ENCODE measurements at regions not wholly inside any gene's neighbourhood (a gene's known extent, or its start where the extent isn't known, plus 50 kb on each side); places are given as distances from the start of the nearest gene placed in this dataset.

DNA sequence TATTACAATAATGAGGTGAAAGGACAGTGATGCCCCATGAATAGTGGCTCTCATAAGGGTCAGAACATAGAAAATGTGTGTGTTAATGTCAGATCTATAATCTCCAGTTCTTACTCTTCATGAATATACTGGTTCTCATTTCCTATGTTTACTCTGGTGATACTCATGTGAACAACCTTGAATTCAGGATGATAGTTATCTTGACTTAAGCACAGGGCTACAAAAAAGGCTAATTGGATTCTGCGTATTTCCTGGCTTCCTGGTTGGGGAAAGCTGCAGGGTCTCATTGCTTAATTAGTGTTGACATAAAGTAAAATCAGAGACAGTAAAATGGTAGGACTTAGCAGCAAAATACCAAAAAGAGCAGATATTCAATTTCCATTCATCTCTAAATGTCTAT lies 1316.8 kb upstream of the RAG2 start:
- H4K20me1 ChIP-seq (ENCODE audit: insufficient read depth, low read length) = no peaks in the 10 kb centered on the region
- no peaks in the 10 kb centered on the region for H3K4me1 ChIP-seq (ENCODE audit: insufficient read depth, low read length)
- no peak overlapping the region for H3K4me2 ChIP-seq (ENCODE audit: insufficient read depth, low read length)
- no peak overlapping the region for H2AFZ ChIP-seq (ENCODE audit: low read length)
- H3K36me3 ChIP-seq (ENCODE audit: insufficient read depth, low read length) = no peaks in the 10 kb centered on the region
- H3K27ac ChIP-seq (ENCODE audit: low read depth, low read length) = no peak overlapping the region
- H3K79me2 ChIP-seq (ENCODE audit: insufficient read depth, low read length) = no peaks in the 10 kb centered on the region
- no peaks in the 10 kb centered on the region for H3K27me3 ChIP-seq (ENCODE audit: insufficient read depth, low read length)
- H3K4me3 ChIP-seq (ENCODE audit: insufficient read depth, low read length) = no peak overlapping the region
- H3K9me3 ChIP-seq (ENCODE audit: low read depth, low read length) = no peaks in the 10 kb centered on the region
- no peak for DNase-seq (ENCODE audit: insufficient read length, low spot score, missing footprints)
- TF ChIP-seq, protein P1, sequence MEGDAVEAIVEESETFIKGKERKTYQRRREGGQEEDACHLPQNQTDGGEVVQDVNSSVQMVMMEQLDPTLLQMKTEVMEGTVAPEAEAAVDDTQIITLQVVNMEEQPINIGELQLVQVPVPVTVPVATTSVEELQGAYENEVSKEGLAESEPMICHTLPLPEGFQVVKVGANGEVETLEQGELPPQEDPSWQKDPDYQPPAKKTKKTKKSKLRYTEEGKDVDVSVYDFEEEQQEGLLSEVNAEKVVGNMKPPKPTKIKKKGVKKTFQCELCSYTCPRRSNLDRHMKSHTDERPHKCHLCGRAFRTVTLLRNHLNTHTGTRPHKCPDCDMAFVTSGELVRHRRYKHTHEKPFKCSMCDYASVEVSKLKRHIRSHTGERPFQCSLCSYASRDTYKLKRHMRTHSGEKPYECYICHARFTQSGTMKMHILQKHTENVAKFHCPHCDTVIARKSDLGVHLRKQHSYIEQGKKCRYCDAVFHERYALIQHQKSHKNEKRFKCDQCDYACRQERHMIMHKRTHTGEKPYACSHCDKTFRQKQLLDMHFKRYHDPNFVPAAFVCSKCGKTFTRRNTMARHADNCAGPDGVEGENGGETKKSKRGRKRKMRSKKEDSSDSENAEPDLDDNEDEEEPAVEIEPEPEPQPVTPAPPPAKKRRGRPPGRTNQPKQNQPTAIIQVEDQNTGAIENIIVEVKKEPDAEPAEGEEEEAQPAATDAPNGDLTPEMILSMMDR (IDR thresholded peaks at IDR 0.05; ENCODE audit: extremely low read depth, low read depth, low read length) = no peak

DNA sequence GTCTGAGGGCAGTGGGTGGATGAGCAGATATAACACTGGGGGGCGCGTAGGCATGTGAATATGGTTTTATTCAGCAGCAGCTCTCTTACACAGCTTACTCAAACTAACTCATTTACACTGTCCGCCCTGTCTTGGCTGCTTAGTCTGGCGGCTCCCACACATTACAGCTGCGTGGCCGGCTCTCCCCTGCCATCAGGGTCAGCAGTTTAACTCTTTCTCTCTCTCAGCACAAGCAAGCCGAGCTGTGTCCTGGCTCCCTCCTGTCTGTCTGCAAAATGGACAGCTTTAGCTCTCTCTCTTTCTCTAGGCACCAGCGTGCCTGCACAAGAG lies 1310.1 kb upstream of the RAG2 start:
- no peaks in the 10 kb centered on the region for H3K36me3 ChIP-seq (ENCODE audit: insufficient read depth, low read length)
- no peak overlapping the region for H3K4me3 ChIP-seq (ENCODE audit: insufficient read depth, low read length)
- H3K27me3 ChIP-seq (ENCODE audit: insufficient read depth, low read length) = no peaks in the 10 kb centered on the region
- H4K20me1 ChIP-seq (ENCODE audit: insufficient read depth, low read length) = no peaks in the 10 kb centered on the region
- no peak for DNase-seq (ENCODE audit: insufficient read length, low spot score, missing footprints)
- H3K79me2 ChIP-seq (ENCODE audit: insufficient read depth, low read length) = no peaks in the 10 kb centered on the region
- H3K27ac ChIP-seq (ENCODE audit: low read depth, low read length) = no peak overlapping the region
- no peak overlapping the region for H2AFZ ChIP-seq (ENCODE audit: low read length)
- no peaks in the 10 kb centered on the region for H3K9me3 ChIP-seq (ENCODE audit: low read depth, low read length)
- TF ChIP-seq, protein P1 (IDR thresholded peaks at IDR 0.05; ENCODE audit: extremely low read depth, low read depth, low read length) = no peak
- no peak overlapping the region for H3K4me2 ChIP-seq (ENCODE audit: insufficient read depth, low read length)
- no peaks in the 10 kb centered on the region for H3K4me1 ChIP-seq (ENCODE audit: insufficient read depth, low read length)

DNA sequence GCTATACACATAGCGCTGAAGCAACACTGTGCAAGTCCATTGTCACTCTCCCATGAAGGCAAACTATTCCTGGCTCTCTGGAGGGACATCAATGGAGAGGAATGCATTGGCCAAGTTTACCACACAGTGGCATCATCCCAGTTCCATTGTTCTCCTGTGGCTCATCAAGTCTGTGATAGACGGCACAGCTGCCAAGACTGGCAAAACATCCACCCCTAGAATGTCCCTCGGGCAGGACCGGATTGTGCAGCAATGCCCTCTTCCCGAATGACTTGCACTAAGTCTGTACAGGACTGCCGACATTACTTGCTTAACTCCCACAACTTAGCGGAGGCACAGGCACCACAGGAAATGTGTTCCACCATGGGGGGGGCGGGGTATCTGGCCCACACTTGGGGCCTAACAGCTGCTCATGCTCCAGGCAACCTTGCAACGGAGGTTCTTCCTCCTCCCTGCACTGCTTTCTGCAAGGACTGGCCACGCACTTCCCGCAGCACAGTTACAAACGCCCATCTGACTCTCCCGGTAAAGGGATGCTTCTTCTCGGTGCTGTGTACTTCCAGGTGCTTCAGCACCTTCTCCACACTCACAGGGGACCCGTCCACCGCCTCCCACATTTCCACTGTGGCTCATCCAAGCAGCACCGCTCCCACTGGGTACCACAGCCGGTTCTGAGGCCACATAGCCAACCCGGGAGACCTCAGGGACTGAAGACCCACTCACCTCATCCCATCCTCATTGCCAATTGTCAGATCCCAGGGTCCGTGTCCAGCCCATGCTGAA lies 1309.6 kb upstream of the RAG2 start:
- Histone ChIP-seq H3K36me3 (ENCODE audit: insufficient read depth, low read length) (no peaks in the 10 kb centered on the region), H3K9me3 (ENCODE audit: low read depth, low read length) (no peaks in the 10 kb centered on the region), H3K4me3 (ENCODE audit: insufficient read depth, low read length) (no peak overlapping the region), H3K27ac (ENCODE audit: low read depth, low read length) (no peak overlapping the region), H3K4me2 (ENCODE audit: insufficient read depth, low read length) (no peak overlapping the region), H3K4me1 (ENCODE audit: insufficient read depth, low read length) (no peaks in the 10 kb centered on the region), H3K79me2 (ENCODE audit: insufficient read depth, low read length) (no peaks in the 10 kb centered on the region), H3K27me3 (ENCODE audit: insufficient read depth, low read length) (no peaks in the 10 kb centered on the region), H4K20me1 (ENCODE audit: insufficient read depth, low read length) (no peaks in the 10 kb centered on the region), H2AFZ (ENCODE audit: low read length) (no peak overlapping the region)
- DNase-seq (ENCODE audit: insufficient read length, low spot score, missing footprints) = no peak
- TF ChIP-seq, protein P1 (IDR thresholded peaks at IDR 0.05; ENCODE audit: extremely low read depth, low read depth, low read length) = no peak

DNA sequence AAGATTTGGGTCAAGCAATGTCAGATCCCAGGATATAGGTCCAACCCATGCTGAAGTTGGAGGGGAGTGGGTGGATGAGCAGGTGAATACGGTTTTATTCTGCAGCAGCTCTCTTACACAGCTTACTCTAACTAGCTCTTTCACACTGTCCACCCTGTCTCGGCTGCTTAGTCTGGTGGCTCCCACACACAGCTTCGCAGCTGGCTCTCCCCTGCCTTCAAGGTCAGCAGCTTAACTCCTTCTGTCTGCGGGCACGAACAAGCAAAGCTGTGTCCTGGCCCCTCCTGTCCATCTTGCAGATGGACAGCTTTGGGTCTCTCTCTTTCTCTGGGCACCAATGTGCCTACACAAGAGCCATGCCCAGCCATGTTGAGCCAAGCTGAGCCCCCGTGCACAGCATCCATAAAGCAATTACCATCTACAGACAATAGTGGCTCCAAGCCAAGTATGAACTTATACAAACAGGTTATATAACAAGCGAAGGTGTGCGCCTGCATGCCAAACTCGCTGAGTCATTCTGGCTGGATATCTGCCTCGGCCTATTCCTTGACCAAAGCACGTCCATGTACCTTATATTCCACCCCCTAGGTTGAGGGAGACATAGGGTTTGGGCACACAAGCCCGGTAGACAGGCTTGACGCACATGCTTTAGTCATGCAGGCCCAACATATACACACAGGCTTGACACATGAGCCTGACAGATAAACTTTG lies 1307.8 kb upstream of the RAG2 start:
- Histone ChIP-seq H3K27ac (ENCODE audit: low read depth, low read length) (no peak overlapping the region), H3K9me3 (ENCODE audit: low read depth, low read length) (no peaks in the 10 kb centered on the region), H3K4me3 (ENCODE audit: insufficient read depth, low read length) (no peak overlapping the region), H3K36me3 (ENCODE audit: insufficient read depth, low read length) (no peaks in the 10 kb centered on the region), H3K4me1 (ENCODE audit: insufficient read depth, low read length) (no peaks in the 10 kb centered on the region), H3K79me2 (ENCODE audit: insufficient read depth, low read length) (no peaks in the 10 kb centered on the region), H3K27me3 (ENCODE audit: insufficient read depth, low read length) (no peaks in the 10 kb centered on the region), H4K20me1 (ENCODE audit: insufficient read depth, low read length) (no peaks in the 10 kb centered on the region), H2AFZ (ENCODE audit: low read length) (no peak overlapping the region), H3K4me2 (ENCODE audit: insufficient read depth, low read length) (no peak overlapping the region)
- TF ChIP-seq, protein P1 (IDR thresholded peaks at IDR 0.05; ENCODE audit: extremely low read depth, low read depth, low read length) = no peak
- DNase-seq (ENCODE audit: insufficient read length, low spot score, missing footprints) = no peak

All from osteoblast (primary cell).